22Rv1 (cell line): ENCODE measurements at regions not wholly inside any gene's neighbourhood (a gene's known extent, or its start where the extent isn't known, plus 50 kb on each side); places are given as distances from the start of the nearest gene placed in this dataset.

ENCODE experiments used
- H3K27ac ChIP-seq: fragments of 450-650 bp; 2 replicates; pipeline ENCODE4 v1.5.1; 2017
- ZFX ChIP-seq: fragments of 450-650 bp; IDR thresholded peaks from 2 replicates; pipeline ENCODE4 v1.6.1; 2017; ENCODE audit warnings: antibody characterized with exemption, borderline replicate concordance
- TF ChIP-seq, protein P1 (sequence below): fragments of 450-650 bp; IDR thresholded peaks from 2 replicates; pipeline ENCODE4 v1.5.1; 2017; ENCODE audit warnings: mild to moderate bottlenecking

DNA sequence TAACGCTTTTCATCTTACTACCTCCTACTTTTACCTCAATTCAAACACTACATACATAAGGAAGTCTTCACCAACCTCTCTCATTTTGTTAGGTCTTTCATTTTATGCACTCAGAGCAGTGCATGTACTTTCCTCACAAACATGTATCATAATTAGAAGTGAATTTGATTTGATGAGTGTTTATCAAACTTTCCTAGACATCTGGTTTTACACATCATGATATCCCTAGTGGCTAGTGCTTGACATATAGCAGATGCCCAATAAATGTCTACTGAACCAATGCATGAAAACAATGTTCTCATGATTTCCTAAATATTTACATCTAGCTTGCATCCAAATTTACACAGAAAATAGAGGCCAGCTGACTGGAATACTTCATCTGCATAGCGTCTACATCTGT is 323.4 kb upstream of the KIF2B start:
- H3K27ac ChIP-seq: no peak overlapping the region
- TF ChIP-seq, protein P1, sequence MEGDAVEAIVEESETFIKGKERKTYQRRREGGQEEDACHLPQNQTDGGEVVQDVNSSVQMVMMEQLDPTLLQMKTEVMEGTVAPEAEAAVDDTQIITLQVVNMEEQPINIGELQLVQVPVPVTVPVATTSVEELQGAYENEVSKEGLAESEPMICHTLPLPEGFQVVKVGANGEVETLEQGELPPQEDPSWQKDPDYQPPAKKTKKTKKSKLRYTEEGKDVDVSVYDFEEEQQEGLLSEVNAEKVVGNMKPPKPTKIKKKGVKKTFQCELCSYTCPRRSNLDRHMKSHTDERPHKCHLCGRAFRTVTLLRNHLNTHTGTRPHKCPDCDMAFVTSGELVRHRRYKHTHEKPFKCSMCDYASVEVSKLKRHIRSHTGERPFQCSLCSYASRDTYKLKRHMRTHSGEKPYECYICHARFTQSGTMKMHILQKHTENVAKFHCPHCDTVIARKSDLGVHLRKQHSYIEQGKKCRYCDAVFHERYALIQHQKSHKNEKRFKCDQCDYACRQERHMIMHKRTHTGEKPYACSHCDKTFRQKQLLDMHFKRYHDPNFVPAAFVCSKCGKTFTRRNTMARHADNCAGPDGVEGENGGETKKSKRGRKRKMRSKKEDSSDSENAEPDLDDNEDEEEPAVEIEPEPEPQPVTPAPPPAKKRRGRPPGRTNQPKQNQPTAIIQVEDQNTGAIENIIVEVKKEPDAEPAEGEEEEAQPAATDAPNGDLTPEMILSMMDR: no peak
- no peak for TF ChIP-seq ZFX

DNA sequence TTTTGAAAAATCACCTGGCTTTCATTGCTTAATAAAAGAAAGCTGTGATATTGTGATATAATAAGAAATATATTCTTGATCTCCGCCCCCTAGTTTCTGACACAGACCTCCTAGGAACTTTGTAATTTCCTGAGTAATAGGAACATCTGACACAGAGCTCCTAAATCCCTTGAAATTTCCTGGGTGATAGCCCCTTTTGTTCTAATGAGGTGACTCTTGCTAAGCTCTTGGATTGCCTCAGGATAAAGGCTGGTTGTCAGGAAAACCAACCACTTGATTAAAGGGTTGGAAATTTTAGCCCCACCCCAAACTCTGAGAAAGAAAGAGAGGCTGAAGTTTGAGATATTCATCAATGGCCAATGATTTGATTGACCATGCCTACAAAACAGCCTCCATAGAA is 326.4 kb upstream of the KIF2B start:
- TF ChIP-seq ZFX: no peak
- TF ChIP-seq, protein P1: no peak

DNA sequence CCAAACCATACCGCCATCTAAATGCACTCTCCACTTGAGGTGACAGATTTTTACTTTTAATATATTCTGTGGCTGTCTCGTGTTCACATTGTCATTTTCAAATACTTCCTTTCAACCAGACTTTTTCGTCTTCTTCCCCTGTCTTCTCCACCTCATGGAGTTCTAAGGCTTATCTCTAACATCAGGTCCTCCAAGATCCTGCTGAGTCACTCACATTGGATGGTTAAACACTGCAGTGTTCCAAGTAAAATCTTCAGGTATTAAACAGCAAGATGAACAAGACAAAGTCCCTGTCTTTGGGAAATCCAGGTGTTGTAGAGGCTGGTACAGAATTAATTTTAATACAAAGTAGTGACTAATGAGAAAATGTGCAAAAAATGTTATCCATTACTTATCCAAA is 330.2 kb upstream of the KIF2B start:
- no peak overlapping the region for H3K27ac ChIP-seq
- TF ChIP-seq, protein P1: no peak
- no peak for TF ChIP-seq ZFX

More for the DNA sequence above, 326.4 kb upstream of the KIF2B start:
- H3K27ac ChIP-seq: no peak overlapping the region

DNA sequence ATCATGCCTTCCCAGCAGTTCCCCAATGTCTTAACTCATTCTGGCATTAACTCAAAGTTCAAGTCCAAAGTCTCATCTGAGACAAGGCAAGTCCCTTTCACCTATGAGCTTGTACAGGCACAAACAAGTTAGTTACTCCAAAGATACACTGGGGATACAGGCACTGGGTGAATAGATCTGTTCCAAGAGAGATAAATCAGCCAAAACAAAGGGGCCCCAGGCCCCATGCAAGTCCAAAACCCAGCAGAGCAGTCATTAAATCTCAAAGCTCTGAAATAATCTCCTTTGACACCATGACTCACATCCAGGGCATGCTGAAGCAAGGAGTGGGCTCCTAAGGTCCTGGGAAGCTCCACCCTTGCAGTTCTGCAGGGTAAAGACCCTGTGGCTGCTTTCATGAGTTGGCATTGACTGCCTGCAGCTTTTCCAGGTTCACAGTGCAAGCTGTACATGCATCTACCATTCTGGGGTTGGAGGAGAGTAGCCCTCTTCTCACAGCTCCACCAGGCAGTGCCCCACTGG is 332.2 kb upstream of the KIF2B start:
- no peak for TF ChIP-seq ZFX
- TF ChIP-seq, protein P1: no peak
- H3K27ac ChIP-seq: no peak overlapping the region

DNA sequence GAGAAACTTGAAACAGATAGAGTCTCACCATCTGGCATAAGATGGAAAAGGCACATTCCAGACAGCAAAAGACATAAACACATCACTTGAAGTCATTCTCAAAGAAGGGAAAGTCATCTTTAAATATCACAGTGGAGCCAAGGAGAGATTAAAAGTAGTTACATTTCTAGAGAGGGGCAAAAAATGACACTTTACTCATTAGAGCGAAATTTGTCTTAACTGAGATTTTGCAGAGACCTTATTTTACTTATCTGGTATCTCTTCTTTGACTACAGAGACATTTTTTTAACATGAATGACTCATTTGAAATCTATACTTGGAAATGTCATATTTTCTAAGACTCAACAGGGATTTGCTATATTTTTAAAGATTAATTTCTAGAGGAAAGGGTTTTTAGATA is 339.0 kb upstream of the KIF2B start:
- H3K27ac ChIP-seq: no peak overlapping the region
- TF ChIP-seq, protein P1: no peak
- TF ChIP-seq ZFX: no peak

DNA sequence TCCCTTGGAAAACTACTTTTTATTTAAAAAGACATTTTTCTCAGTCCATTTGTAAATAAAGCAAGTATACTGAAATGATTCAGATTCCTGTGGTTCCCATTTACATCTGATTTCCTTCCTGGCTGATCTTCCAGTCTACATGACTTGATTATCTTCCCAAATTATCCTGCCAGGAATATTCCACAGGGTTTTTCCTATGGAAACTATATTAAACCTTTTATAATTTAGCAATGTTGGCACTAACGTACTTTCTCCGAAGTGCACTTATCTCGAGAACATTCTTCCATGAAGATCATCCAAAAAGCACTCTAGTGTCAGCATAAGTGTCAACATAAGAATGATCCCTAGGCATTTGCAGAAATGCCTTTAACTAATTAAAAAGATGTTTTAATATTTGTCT is 347.7 kb upstream of the KIF2B start:
- H3K27ac ChIP-seq: no peak overlapping the region
- no peak for TF ChIP-seq ZFX
- TF ChIP-seq, protein P1: no peak

DNA sequence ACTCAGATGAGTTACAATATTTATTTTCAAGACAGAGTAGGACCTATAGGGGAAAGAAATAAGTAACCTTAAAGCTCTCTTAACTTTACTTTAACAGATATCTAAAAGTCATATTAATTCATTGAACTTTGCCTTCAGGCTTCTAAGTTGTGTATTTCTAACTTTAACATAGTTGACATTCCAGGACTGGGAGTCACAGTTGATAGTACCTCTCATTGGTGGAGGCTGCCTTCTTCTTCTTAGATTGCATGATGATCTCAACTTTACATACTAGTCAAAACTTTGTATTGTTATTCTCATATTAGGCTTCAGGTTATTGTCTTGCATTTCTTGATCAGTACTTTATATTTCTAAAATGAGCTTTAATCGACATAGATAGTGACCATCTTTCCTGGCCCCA is 350.1 kb upstream of the KIF2B start:
- no peak overlapping the region for H3K27ac ChIP-seq
- no peak for TF ChIP-seq ZFX
- TF ChIP-seq, protein P1: no peak
